ENCODE measurements at regions not wholly inside any gene's neighbourhood (a gene's known extent, or its start where the extent isn't known, plus 50 kb on each side); places are given as distances from the start of the nearest gene placed in this dataset.

- H3K4me3 ChIP-seq, result peak overlapping the region; percentile 21 to 47 (median 38)
- peaks cover 20 to 71% (median 69%) of the 10 kb centered on the region in 4 donors for H3K4me1 ChIP-seq
- intact Hi-C loops (cut with DNase I), result loop anchor here (2.0 to 5.0 kb wide), 3 partner anchors 112 to 249 kb away; partner anchors contain the start of gene MBNL2
- H3K9me3 ChIP-seq, result no peaks in the 10 kb centered on the region
- peak; percentile 95 for DNase-seq (ENCODE audit: extremely low spot score)
- peak overlapping the region; percentile 80 to 91 (median 86) for H3K27ac ChIP-seq (replicated peaks in 1 of 4)
- no peaks in the 10 kb centered on the region for H3K36me3 ChIP-seq
- 29% methylated on average over 16 of the region's 34 CpGs for WGBS
- H3K27me3 ChIP-seq, result no peaks in the 10 kb centered on the region
- TF ChIP-seq CTCF (IDR thresholded peaks at IDR 0.05) (peak; percentile 95 to 99 (median 97)), POLR2AphosphoS5 (IDR thresholded peaks at IDR 0.05) (peak; percentile 73 to 86), POLR2A (IDR thresholded peaks at IDR 0.05; ENCODE audit: low read depth) (no peak), EP300 (IDR thresholded peaks at IDR 0.05) (no peak)
Observed at GRCh38 chr13:97109841-97110492, 112.2 kb upstream of the MBNL2 start.

GRCh38 chr13:97110936-97111335 lies 111.2 kb upstream of the MBNL2 start:
- intact Hi-C loops (cut with DNase I), result loop anchor here (2.0 to 5.0 kb wide), 2 partner anchors 111 to 248 kb away; partner anchors contain the start of gene MBNL2
- Histone ChIP-seq H3K27ac (replicated peaks in 1 of 4) (peak overlapping the region; percentile 80 to 91 (median 86)), H3K4me1 (peaks cover 30 to 81% (median 79%) of the 10 kb centered on the region in 4 donors)

GRCh38 chr13:97111756-97112155 lies 110.4 kb upstream of the MBNL2 start:
- peak overlapping the region; percentile 80 to 91 (median 86) for H3K27ac ChIP-seq (replicated peaks in 1 of 4)
- H3K36me3 ChIP-seq, result no peaks in the 10 kb centered on the region
- no peak for TF ChIP-seq CTCF (IDR thresholded peaks at IDR 0.05)
- TF ChIP-seq POLR2AphosphoS5 (IDR thresholded peaks at IDR 0.05), result no peak
- intact Hi-C loops (cut with DNase I), result loop anchor here (2.0 to 5.0 kb wide), 2 partner anchors 111 to 247 kb away; partner anchors contain the start of gene MBNL2
- no peaks in the 10 kb centered on the region for H3K27me3 ChIP-seq
- no peak for DNase-seq (ENCODE audit: extremely low spot score)
- H3K4me1 ChIP-seq, result peaks cover 38 to 89% (median 87%) of the 10 kb centered on the region in 4 donors
- no peaks in the 10 kb centered on the region for H3K9me3 ChIP-seq
- WGBS, result 61% methylated on average over 7 of the region's 7 CpGs
- H3K4me3 ChIP-seq, result no peak overlapping the region

More at GRCh38 chr13:97110936-97111335, 111.2 kb upstream of the MBNL2 start:
- peak; percentile 31 for DNase-seq (ENCODE audit: extremely low spot score)
- 89% methylated on average over 6 of the region's 6 CpGs for WGBS
- TF ChIP-seq CTCF (IDR thresholded peaks at IDR 0.05) (no peak), POLR2AphosphoS5 (IDR thresholded peaks at IDR 0.05) (no peak)
- no peaks in the 10 kb centered on the region for H3K36me3 ChIP-seq
- H3K4me3 ChIP-seq, result no peak overlapping the region
- H3K27me3 ChIP-seq, result no peaks in the 10 kb centered on the region
- no peaks in the 10 kb centered on the region for H3K9me3 ChIP-seq

DNA sequence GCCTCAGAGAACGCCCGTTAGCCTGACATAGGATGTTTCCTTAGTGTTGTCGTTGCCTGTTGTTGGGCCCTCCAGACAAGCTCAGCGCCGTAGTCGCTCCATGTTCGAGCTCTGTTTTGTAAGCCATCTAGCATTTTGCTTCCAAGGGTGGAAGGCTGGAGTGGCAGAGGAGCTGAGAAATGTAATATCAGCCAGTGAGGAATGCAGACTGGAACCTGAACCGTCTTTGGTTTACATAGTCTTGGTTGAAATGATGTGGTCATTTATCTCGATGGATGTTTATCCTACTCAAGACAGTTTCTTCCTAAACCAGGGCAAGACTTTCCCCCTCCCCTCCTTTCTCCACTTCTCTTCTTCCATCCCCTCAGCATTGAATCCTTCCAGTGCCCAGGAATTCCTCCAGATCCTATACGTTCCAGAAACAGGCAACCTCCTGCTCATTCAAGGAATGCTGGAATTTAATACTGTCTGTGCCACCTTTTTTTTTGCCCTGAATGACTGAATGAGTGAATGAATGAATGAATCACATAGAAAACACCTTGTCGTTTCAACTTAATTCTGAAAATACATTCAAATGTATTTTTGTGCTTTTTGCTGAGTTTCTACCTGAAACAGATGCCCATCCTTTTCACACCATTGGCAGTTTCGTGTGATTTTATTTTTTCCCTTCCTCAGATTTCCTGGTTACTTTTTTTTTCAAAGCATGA lies 109.5 kb upstream of the MBNL2 start:
- intact Hi-C loops (cut with DNase I), result loop anchor here (5.0 kb wide), 1 partner anchor 110 kb away; the partner anchor contains the start of gene MBNL2
- Histone ChIP-seq H3K27ac (replicated peaks in 1 of 4) (peak overlapping the region; percentile 80 to 91 (median 86)), H3K4me3 (peak overlapping the region in 1 of 4 donors; percentile 21), H3K9me3 (no peaks in the 10 kb centered on the region), H3K4me1 (peaks cover 38 to 97% (median 95%) of the 10 kb centered on the region in 4 donors), H3K36me3 (no peaks in the 10 kb centered on the region), H3K27me3 (no peaks in the 10 kb centered on the region)
- no peak for DNase-seq (ENCODE audit: extremely low spot score)
- WGBS, result 68% methylated on average over 11 of the region's 12 CpGs
- TF ChIP-seq EP300 (IDR thresholded peaks at IDR 0.05) (no peak), POLR2AphosphoS5 (IDR thresholded peaks at IDR 0.05) (no peak), POLR2A (IDR thresholded peaks at IDR 0.05; ENCODE audit: low read depth) (no peak), CTCF (IDR thresholded peaks at IDR 0.05) (no peak)

All from esophagus muscularis mucosa (tissue), 4 donors.